H1 (cell line): ENCODE measurements at regions not wholly inside any gene's neighbourhood (a gene's known extent, or its start where the extent isn't known, plus 50 kb on each side); places are given as distances from the start of the nearest gene placed in this dataset.
"Not testable (repeated sequence)": the region's sequence is repeated elsewhere in the genome, so short reads cannot be mapped to it uniquely, and the experiment has no call there.

ENCODE experiments used
- CEBPB ChIP-seq: IDR thresholded peaks from 2 replicates; pipeline ENCODE4 v1.6.1; 2012; ENCODE audit warnings: low read depth, low read length
- CHD2 ChIP-seq: IDR thresholded peaks from 2 replicates; pipeline ENCODE4 v1.6.1; 2012; ENCODE audit warnings: low read length, improper control_type of control experiment
- CHD7 ChIP-seq: fragments of 300-600 bp; sonication (generic); IDR thresholded peaks from 2 replicates; pipeline ENCODE4 v1.7.1; 2012; ENCODE audit warnings: low read length, moderate library complexity, mild to moderate bottlenecking, inconsistent platforms; ENCODE audit not compliant: insufficient replicate concordance
- CTCF ChIP-seq, 3 experiments: IDR thresholded peaks; 1 replicate in 2 of 3; 2 replicates in 1 of 3; pipeline versions ENCODE4 v1.5.1 to v1.6.1; 2011; ENCODE audit warnings: low read length in 3 of 3, mild to moderate bottlenecking in 3 of 3, inconsistent platforms in 2 of 3, low read depth in 1 of 3, moderate library complexity in 1 of 3; ENCODE audit not compliant: insufficient read depth in 1 of 3; ENCODE audit errors: control extremely low read depth in 1 of 3
- EZH2 ChIP-seq: fragments of 200-600 bp; sonication (generic); IDR thresholded peaks from 2 replicates; pipeline ENCODE4 v1.7.1; 2012; ENCODE audit warnings: low read depth, mild to moderate bottlenecking, moderate library complexity, low read length, inconsistent platforms; ENCODE audit not compliant: severe bottlenecking
- POLR2AphosphoS5 ChIP-seq: IDR thresholded peaks from 2 replicates; pipeline ENCODE4 v1.6.1; 2011; ENCODE audit warnings: low read depth, low read length
- RAD21 ChIP-seq, 2 experiments: IDR thresholded peaks in 1 of 2; conservative IDR thresholded peaks in 1 of 2; 2 replicates each; pipeline ENCODE4 v1.6.1; 2011; ENCODE audit warnings: low read depth in 2 of 2, low read length in 2 of 2, improper control_type of control experiment in 1 of 2, inconsistent platforms in 1 of 2, mild to moderate bottlenecking in 1 of 2, moderate library complexity in 1 of 2

GRCh38 chr6:26928190-26928589, 268.6 kb upstream of the ZNF322 start:
- TF ChIP-seq RAD21 (IDR thresholded peaks at IDR 0.05 in 1 of 2, conservative IDR thresholded peaks at IDR 0.05 in 1 of 2; ENCODE audit: low read depth in 2 of 2, low read length in 2 of 2); CTCF (IDR thresholded peaks at IDR 0.05; ENCODE audit: control extremely low read depth in 1 of 3, insufficient read depth in 1 of 3, low read depth in 1 of 3, low read length in 3 of 3); EZH2; CHD2; POLR2AphosphoS5; CHD7; CEBPB: not testable (repeated sequence)
